ENCODE measurements at regions not wholly inside any gene's neighbourhood (a gene's known extent, or its start where the extent isn't known, plus 50 kb on each side); places are given as distances from the start of the nearest gene placed in this dataset.

- no peak for DNase-seq (ENCODE audit: low read depth)
Observed at GRCh38 chr4:117429506-117429905, 344.1 kb upstream of the TRAM1L1 start.

GRCh38 chr4:117434424-117434823 is 349.0 kb upstream of the TRAM1L1 start:
- no peak for DNase-seq (ENCODE audit: low read depth)

- DNase-seq (ENCODE audit: low read depth): no peak
Observed at GRCh38 chr4:117447925-117448324, 362.5 kb upstream of the TRAM1L1 start.

- no peak for DNase-seq (ENCODE audit: low read depth)
Observed at GRCh38 chr4:117455088-117455487, 369.7 kb upstream of the TRAM1L1 start.

- DNase-seq (ENCODE audit: low read depth): no peak
Observed at GRCh38 chr4:117466388-117466787, 381.0 kb upstream of the TRAM1L1 start.

- no peak for DNase-seq (ENCODE audit: low read depth)
Observed at GRCh38 chr4:117467404-117467803, 382.0 kb upstream of the TRAM1L1 start.

- no peak for DNase-seq (ENCODE audit: low read depth)
Observed at GRCh38 chr4:117474987-117475386, 389.6 kb upstream of the TRAM1L1 start.

GRCh38 chr4:117477925-117478324 is 392.5 kb upstream of the TRAM1L1 start:
- no peak for DNase-seq (ENCODE audit: low read depth)

GRCh38 chr4:117478702-117479101 is 393.3 kb upstream of the TRAM1L1 start:
- no peak for DNase-seq (ENCODE audit: low read depth)

- no peak for DNase-seq (ENCODE audit: low read depth)
Observed at GRCh38 chr4:117479673-117480072, 394.3 kb upstream of the TRAM1L1 start.

- no peak for DNase-seq (ENCODE audit: low read depth)
Observed at GRCh38 chr4:117481742-117482141, 396.4 kb upstream of the TRAM1L1 start.

GRCh38 chr4:117488692-117489091 is 403.3 kb upstream of the TRAM1L1 start:
- no peak for DNase-seq (ENCODE audit: low read depth)

- no peak for DNase-seq (ENCODE audit: low read depth)
Observed at GRCh38 chr4:117489107-117489506, 403.7 kb upstream of the TRAM1L1 start.

- no peak for DNase-seq (ENCODE audit: low read depth)
Observed at GRCh38 chr4:117491516-117491915, 406.1 kb upstream of the TRAM1L1 start.

GRCh38 chr4:117495802-117496201 is 410.4 kb upstream of the TRAM1L1 start:
- no peak for DNase-seq (ENCODE audit: low read depth)

- no peak for DNase-seq (ENCODE audit: low read depth)
Observed at GRCh38 chr4:117512414-117512813, 427.0 kb upstream of the TRAM1L1 start.

- DNase-seq (ENCODE audit: low read depth): no peak
Observed at GRCh38 chr4:117514391-117515175, 429.2 kb upstream of the TRAM1L1 start.

- no peak for DNase-seq (ENCODE audit: low read depth)
Observed at GRCh38 chr4:117515921-117516320, 430.5 kb upstream of the TRAM1L1 start.

- no peak for DNase-seq (ENCODE audit: low read depth)
Observed at GRCh38 chr4:117527601-117528000, 442.2 kb upstream of the TRAM1L1 start.

- DNase-seq (ENCODE audit: low read depth): no peak
Observed at GRCh38 chr4:117529401-117529800, 444.0 kb upstream of the TRAM1L1 start.

- no peak for DNase-seq (ENCODE audit: low read depth)
Observed at GRCh38 chr4:117533501-117533900, 448.1 kb upstream of the TRAM1L1 start.

GRCh38 chr4:117545039-117545438 is 459.7 kb upstream of the TRAM1L1 start:
- DNase-seq (ENCODE audit: low read depth): no peak

- DNase-seq (ENCODE audit: low read depth): no peak
Observed at GRCh38 chr4:117549524-117549923, 464.1 kb upstream of the TRAM1L1 start.

GRCh38 chr4:117550085-117550484 is 464.7 kb upstream of the TRAM1L1 start:
- no peak for DNase-seq (ENCODE audit: low read depth)
